OCI-LY1 (cell line): ENCODE measurements at regions not wholly inside any gene's neighbourhood (a gene's known extent, or its start where the extent isn't known, plus 50 kb on each side); places are given as distances from the start of the nearest gene placed in this dataset.

Experiments
- H2AFZ ChIP-seq: fragments of 200-600 bp; sonication (generic), shearing (Covaris generic); 2 replicates; pipeline ENCODE4 v1.6.0; 2014; ENCODE audit warnings: antibody characterized with exemption, mild to moderate bottlenecking, low read length
- H3F3A ChIP-seq: fragments of 200-600 bp; sonication (generic), shearing (Covaris generic); 2 replicates; pipeline ENCODE4 v1.6.0; 2014; ENCODE audit warnings: mild to moderate bottlenecking, antibody characterized with exemption, low read length, moderate library complexity; ENCODE audit not compliant: insufficient read depth
- H3K27ac ChIP-seq: fragments of 200-600 bp; sonication (generic); 2 replicates; pipeline ENCODE4 v1.5.1; 2014; ENCODE audit warnings: low read length, mixed run types, mild to moderate bottlenecking, low read depth; ENCODE audit not compliant: poor library complexity, severe bottlenecking
- H3K27me3 ChIP-seq: fragments of 200-600 bp; sonication (generic); 2 replicates; pipeline ENCODE4 v1.6.0; 2014; ENCODE audit warnings: antibody characterized with exemption, mild to moderate bottlenecking, low read length, moderate library complexity; ENCODE audit not compliant: insufficient read depth
- H3K36me3 ChIP-seq: fragments of 200-600 bp; sonication (generic); 2 replicates; pipeline ENCODE4 v1.6.1; 2014; ENCODE audit warnings: mild to moderate bottlenecking, antibody characterized with exemption, low read length, moderate library complexity, mixed read lengths; ENCODE audit not compliant: insufficient read depth
- H3K4me1 ChIP-seq: fragments of 200-600 bp; sonication (generic); 2 replicates; pipeline ENCODE4 v1.5.1; 2014; ENCODE audit warnings: mild to moderate bottlenecking, low read length, moderate library complexity; ENCODE audit not compliant: insufficient read depth, severe bottlenecking
- H3K4me2 ChIP-seq: fragments of 200-600 bp; sonication (generic), shearing (Covaris generic); 2 replicates; pipeline ENCODE4 v1.6.1; 2014; ENCODE audit warnings: low read length
- H3K4me3 ChIP-seq: fragments of 200-600 bp; sonication (generic); 2 replicates; pipeline ENCODE4 v1.5.1; 2014; ENCODE audit warnings: low read length, low read depth, mild to moderate bottlenecking, mixed read lengths; ENCODE audit not compliant: poor library complexity, severe bottlenecking
- H3K79me2 ChIP-seq: fragments of 200-600 bp; shearing (Covaris generic); 2 replicates; pipeline ENCODE4 v1.6.1; 2016; ENCODE audit warnings: mixed run types, low read length, mixed read lengths; ENCODE audit not compliant: insufficient read depth
- H3K9ac ChIP-seq: fragments of 200-600 bp; sonication (generic), shearing (Covaris generic); 2 replicates; pipeline ENCODE4 v1.6.1; 2014; ENCODE audit warnings: mild to moderate bottlenecking, low read length, mixed read lengths
- H3K9me2 ChIP-seq: fragments of 200-600 bp; sonication (generic), shearing (Covaris generic); 2 replicates; pipeline ENCODE4 v1.6.1; 2014; ENCODE audit warnings: low read depth, mild to moderate bottlenecking, low read length, mixed read lengths
- H3K9me3 ChIP-seq: fragments of 200-600 bp; shearing (Covaris generic); 2 replicates; pipeline ENCODE4 v1.6.1; 2014; ENCODE audit warnings: low read length, mixed read lengths
- H4K20me1 ChIP-seq: fragments of 200-600 bp; sonication (generic), shearing (Covaris generic); 2 replicates; pipeline ENCODE4 v1.6.0; 2016; ENCODE audit warnings: mild to moderate bottlenecking, low read length; ENCODE audit not compliant: insufficient read depth
- CTCF ChIP-seq: fragments of 200-600 bp; sonication (generic), shearing (Covaris generic); IDR thresholded peaks from 2 replicates; pipeline ENCODE4 v1.5.1; 2017; ENCODE audit warnings: mild to moderate bottlenecking, antibody characterized with exemption, low read length, moderate library complexity, mixed read lengths
- EZH2 ChIP-seq: fragments of 200-600 bp; sonication (generic), shearing (Covaris generic); IDR thresholded peaks from 2 replicates; pipeline ENCODE4 v1.8.0; 2017; ENCODE audit warnings: borderline replicate concordance, mixed run types, mild to moderate bottlenecking, antibody characterized with exemption, low read length, moderate library complexity, mixed read lengths

DNA sequence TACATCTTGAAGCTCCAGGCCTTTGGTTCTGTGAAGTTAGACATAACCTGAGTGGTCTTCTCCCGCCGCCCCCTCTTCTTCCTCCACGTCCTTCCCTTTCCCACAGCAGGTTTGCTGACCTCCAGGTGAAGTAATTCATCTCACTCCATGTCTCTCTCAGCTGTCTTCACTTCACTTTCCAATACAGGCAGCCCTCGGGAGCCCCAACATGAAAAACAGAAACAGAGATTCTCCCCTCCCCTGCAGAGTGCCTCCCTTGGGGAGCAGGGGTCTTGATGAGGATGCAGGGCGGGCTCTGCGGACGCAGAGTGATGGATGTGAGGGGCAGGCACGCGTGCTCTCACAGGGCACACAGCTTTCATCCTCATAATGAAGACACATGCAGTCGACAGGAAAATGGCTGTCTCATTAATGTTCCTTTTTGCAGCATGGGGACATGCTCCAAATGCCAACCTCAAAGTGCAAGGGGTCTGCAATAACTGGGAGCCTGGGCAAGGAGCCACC, 95.6 kb downstream of the GPAM start:
- Histone ChIP-seq H3K4me2 (no peak overlapping the region), H3K27ac (no peak overlapping the region), H3K4me1 (no peaks in the 10 kb centered on the region), H3K9me3 (no peaks in the 10 kb centered on the region), H3K27me3 (no peaks in the 10 kb centered on the region), H3F3A (no peaks in the 10 kb centered on the region), H3K9ac (no peak overlapping the region), H2AFZ (no peak overlapping the region), H3K4me3 (no peak overlapping the region), H3K9me2 (no peaks in the 10 kb centered on the region), H3K79me2 (no peaks in the 10 kb centered on the region), H3K36me3 (no peaks in the 10 kb centered on the region), H4K20me1 (no peaks in the 10 kb centered on the region)
- TF ChIP-seq CTCF (no peak), EZH2 (no peak)

DNA sequence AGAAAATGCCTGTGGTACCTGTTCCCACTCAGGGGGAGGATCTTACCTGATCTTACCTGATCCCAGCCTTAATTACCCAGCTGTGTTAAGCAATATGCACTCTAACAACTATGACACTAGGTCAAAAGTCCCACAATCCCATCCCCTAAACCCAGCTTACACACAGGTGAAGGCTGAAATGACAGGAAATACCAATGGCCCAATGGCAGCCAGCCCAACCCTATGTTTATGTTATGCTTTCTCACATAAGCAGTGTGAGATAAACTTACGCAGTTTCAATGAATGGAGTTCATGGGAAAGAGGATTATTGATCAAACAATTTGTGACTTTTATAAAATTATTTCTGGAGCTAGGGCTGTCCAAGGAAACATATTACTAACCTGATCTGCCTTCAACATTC, 91.9 kb downstream of the GPAM start:
- H3K9me3 ChIP-seq = no peaks in the 10 kb centered on the region
- H3K27me3 ChIP-seq = no peaks in the 10 kb centered on the region
- H3K9ac ChIP-seq = no peak overlapping the region
- no peaks in the 10 kb centered on the region for H3K79me2 ChIP-seq
- TF ChIP-seq CTCF = no peak
- no peak for TF ChIP-seq EZH2
- H2AFZ ChIP-seq = no peak overlapping the region
- no peak overlapping the region for H3K27ac ChIP-seq
- H4K20me1 ChIP-seq = no peaks in the 10 kb centered on the region
- no peaks in the 10 kb centered on the region for H3K9me2 ChIP-seq
- H3K4me2 ChIP-seq = no peak overlapping the region
- no peaks in the 10 kb centered on the region for H3K4me1 ChIP-seq
- H3K36me3 ChIP-seq = no peaks in the 10 kb centered on the region
- no peaks in the 10 kb centered on the region for H3F3A ChIP-seq
- H3K4me3 ChIP-seq = no peak overlapping the region

DNA sequence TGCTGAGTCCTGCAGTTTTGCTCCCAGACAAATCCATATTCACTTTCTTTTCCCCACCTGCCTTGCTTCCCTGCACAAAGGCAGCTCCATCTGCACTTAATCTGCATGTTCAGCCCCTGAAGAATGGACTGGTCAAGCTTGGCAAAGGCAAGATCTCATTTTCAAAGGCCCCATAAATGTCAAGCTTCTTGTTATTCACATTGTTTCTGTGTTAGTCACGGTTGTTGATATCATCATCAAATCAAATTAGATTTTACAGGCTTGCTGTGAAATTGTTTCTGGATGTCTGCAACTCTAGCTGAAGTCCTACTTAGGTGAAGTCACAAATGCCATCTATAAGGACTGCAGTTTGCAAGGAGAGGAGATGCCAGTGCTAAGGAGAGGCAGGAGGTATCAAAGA, 91.0 kb downstream of the GPAM start:
- H2AFZ ChIP-seq = no peak overlapping the region
- H3K4me3 ChIP-seq = no peak overlapping the region
- no peaks in the 10 kb centered on the region for H3K9me3 ChIP-seq
- H3F3A ChIP-seq = no peaks in the 10 kb centered on the region
- H3K9ac ChIP-seq = no peak overlapping the region
- H3K36me3 ChIP-seq = no peaks in the 10 kb centered on the region
- no peaks in the 10 kb centered on the region for H3K27me3 ChIP-seq
- H3K79me2 ChIP-seq = no peaks in the 10 kb centered on the region
- no peak overlapping the region for H3K27ac ChIP-seq
- TF ChIP-seq CTCF = no peak
- TF ChIP-seq EZH2 = no peak
- H3K9me2 ChIP-seq = no peaks in the 10 kb centered on the region
- H4K20me1 ChIP-seq = no peaks in the 10 kb centered on the region
- H3K4me2 ChIP-seq = no peak overlapping the region
- no peaks in the 10 kb centered on the region for H3K4me1 ChIP-seq
